HepG2 (cell line): ENCODE measurements at regions not wholly inside any gene's neighbourhood (a gene's known extent, or its start where the extent isn't known, plus 50 kb on each side); places are given as distances from the start of the nearest gene placed in this dataset.

Experiments
- CTCF ChIP-seq: sonication (generic); formaldehyde crosslinking; IDR thresholded peaks from 2 replicates; pipeline ENCODE4 v1.5.0; 2020; ENCODE audit warnings: mild to moderate bottlenecking, missing genetic modification reagents, moderate library complexity
- EZH2 ChIP-seq: conservative IDR thresholded peaks from 2 replicates; pipeline ENCODE4 v1.6.1; 2012; ENCODE audit warnings: mild to moderate bottlenecking, low read depth, low read length, moderate library complexity
- FOSL1 ChIP-seq: sonication (generic); formaldehyde crosslinking; IDR thresholded peaks from 2 replicates; pipeline ENCODE4 v1.9.0; 2021; ENCODE audit warnings: missing genetic modification reagents, borderline replicate concordance
- IRF2 ChIP-seq: IDR thresholded peaks from 2 replicates; pipeline ENCODE4 v1.6.1; 2018; ENCODE audit warnings: missing genetic modification reagents, missing compliant biosample characterization
- POLR2AphosphoS5 ChIP-seq: IDR thresholded peaks from 2 replicates; pipeline ENCODE4 v1.6.1; 2012; ENCODE audit warnings: low read depth, low read length
- ZBTB43 ChIP-seq: sonication (generic); formaldehyde crosslinking; conservative IDR thresholded peaks from 2 replicates; pipeline ENCODE4 v1.4.0; 2020; ENCODE audit warnings: missing genetic modification reagents
- ZNF562 ChIP-seq: sonication (generic); formaldehyde crosslinking; IDR thresholded peaks from 2 replicates; pipeline ENCODE4 v1.8.0; 2022; ENCODE audit warnings: missing genetic modification reagents, borderline replicate concordance

GRCh38 chr5:180435594-180435993 lies 58.6 kb upstream of the CNOT6 start:
- TF ChIP-seq CTCF (CRISPR knock-in tag) (no peak), POLR2AphosphoS5 (no peak), ZBTB43 (CRISPR knock-in tag) (no peak), FOSL1 (CRISPR knock-in tag) (no peak), EZH2 (no peak), ZNF562 (no peak), IRF2 (CRISPR knock-in tag) (no peak)
